K562 (cell line): ENCODE measurements at regions not wholly inside any gene's neighbourhood (a gene's known extent, or its start where the extent isn't known, plus 50 kb on each side); places are given as distances from the start of the nearest gene placed in this dataset.

Source experiments
- MEF2D ChIP-seq: conservative IDR thresholded peaks from 2 replicates; pipeline ENCODE4 v1.6.1; 2016; ENCODE audit warnings: low read depth, missing genetic modification characterization, missing compliant biosample characterization
- POLR2AphosphoS5 ChIP-seq: IDR thresholded peaks from 2 replicates; pipeline ENCODE4 v1.6.1; 2011; ENCODE audit warnings: mild to moderate bottlenecking, low read depth, low read length, moderate library complexity; ENCODE audit not compliant: control insufficient read depth, insufficient read depth
- TF ChIP-seq, protein P1 (sequence below): fragments of 250-450 bp; sonication (Bioruptor Pico); IDR thresholded peaks from 2 replicates; pipeline ENCODE4 v1.5.0; 2021

DNA sequence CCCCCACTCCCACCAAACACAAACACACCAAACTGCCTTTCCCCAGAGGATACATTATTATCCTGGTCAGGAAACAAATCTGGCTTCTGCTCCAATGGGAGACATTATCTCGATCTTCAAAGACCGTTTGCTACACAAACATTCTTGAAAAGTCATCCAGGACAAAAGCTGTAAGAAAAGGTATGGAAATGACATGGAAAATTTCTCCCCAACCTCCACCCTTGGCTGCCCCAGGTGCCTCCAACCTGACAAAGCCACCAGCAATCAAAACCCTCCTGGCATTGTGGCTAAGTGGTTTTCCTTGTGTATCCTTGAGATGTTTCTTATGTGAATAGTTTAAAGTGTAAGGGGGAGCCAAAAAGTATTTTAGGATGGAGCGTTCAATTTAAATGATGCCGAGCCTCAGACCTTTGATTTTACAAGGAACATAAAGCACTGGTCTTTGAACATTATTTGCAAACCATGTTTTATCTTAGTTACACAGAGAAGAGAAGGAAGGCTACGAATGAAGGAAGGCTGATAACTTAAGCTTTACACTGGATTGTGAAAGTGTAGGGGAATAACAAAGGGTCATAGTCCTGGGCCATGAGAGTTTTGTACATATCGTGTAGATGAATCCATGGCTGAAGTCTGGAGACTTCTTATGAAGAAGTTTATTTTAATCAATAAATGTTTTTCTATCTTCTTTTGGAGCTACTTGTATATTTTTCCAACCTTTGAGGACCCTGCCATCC, 418.9 kb upstream of the TMTC1 start:
- TF ChIP-seq, protein P1, sequence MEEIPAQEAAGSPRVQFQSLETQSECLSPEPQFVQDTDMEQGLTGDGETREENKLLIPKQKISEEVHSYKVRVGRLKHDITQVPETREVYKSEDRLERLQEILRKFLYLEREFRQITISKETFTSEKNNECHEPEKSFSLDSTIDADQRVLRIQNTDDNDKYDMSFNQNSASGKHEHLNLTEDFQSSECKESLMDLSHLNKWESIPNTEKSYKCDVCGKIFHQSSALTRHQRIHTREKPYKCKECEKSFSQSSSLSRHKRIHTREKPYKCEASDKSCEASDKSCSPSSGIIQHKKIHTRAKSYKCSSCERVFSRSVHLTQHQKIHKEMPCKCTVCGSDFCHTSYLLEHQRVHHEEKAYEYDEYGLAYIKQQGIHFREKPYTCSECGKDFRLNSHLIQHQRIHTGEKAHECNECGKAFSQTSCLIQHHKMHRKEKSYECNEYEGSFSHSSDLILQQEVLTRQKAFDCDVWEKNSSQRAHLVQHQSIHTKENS (CRISPR knock-in tag) = no peak
- TF ChIP-seq POLR2AphosphoS5 = no peak
- TF ChIP-seq MEF2D (tag) = no peak
